Gastroesophageal sphincter (tissue), 3 donors: ENCODE measurements at regions not wholly inside any gene's neighbourhood (a gene's known extent, or its start where the extent isn't known, plus 50 kb on each side); places are given as distances from the start of the nearest gene placed in this dataset.

ENCODE experiments used
- CTCF ChIP-seq, 4 experiments: fragments of 200-600 bp in 2 of 4; fragments of 450-650 bp in 2 of 4; sonication (generic) in 1 of 4; IDR thresholded peaks; one replicate each; pipeline ENCODE4 v1.5.1; 2017 to 2019; ENCODE audit warnings: antibody characterized with exemption in 4 of 4, mild to moderate bottlenecking in 2 of 4, moderate library complexity in 2 of 4
- EP300 ChIP-seq: sonication (generic); formaldehyde crosslinking; IDR thresholded peaks from one replicate; pipeline ENCODE4 v1.6.1; 2017; ENCODE audit warnings: antibody characterized with exemption, mild to moderate bottlenecking

- TF ChIP-seq CTCF (IDR thresholded peaks at IDR 0.05) (no peak), EP300 (no peak)
Measured at GRCh38 chr12:114902665-114903064, 218.7 kb upstream of the TBX3 start.
